DND-41 (cell line): ENCODE measurements at regions not wholly inside any gene's neighbourhood (a gene's known extent, or its start where the extent isn't known, plus 50 kb on each side); places are given as distances from the start of the nearest gene placed in this dataset.

ENCODE experiments used
- ATAC-seq: fragments of 200-7000 bp; cut with Tn5 transposase; 3 replicates; pipeline ENCODE4 v1.9.1; 2021; ENCODE audit warnings: low read depth; ENCODE audit not compliant: insufficient read depth
- DNase-seq: peaks from one replicate; pipeline ENCODE4 v3.0.0-alpha.2; 2020
- H2AFZ ChIP-seq: 2 replicates; pipeline ENCODE4 v1.6.0; 2012; ENCODE audit warnings: low read depth, low read length
- H3K27ac ChIP-seq: 2 replicates; pipeline ENCODE4 v1.5.1; 2012; ENCODE audit warnings: low read length, inconsistent platforms
- H3K27me3 ChIP-seq: fragments of 200-600 bp; sonication (generic); 2 replicates; pipeline ENCODE4 v1.6.0; 2012; ENCODE audit warnings: low read length, mild to moderate bottlenecking, inconsistent platforms; ENCODE audit not compliant: insufficient read depth, poor library complexity
- H3K36me3 ChIP-seq: 2 replicates; pipeline ENCODE4 v1.5.1; 2012; ENCODE audit warnings: low read length, inconsistent platforms; ENCODE audit not compliant: insufficient read depth
- H3K4me1 ChIP-seq: 2 replicates; pipeline ENCODE4 v1.5.1; 2012; ENCODE audit warnings: mild to moderate bottlenecking, low read length; ENCODE audit not compliant: insufficient read depth
- H3K4me2 ChIP-seq: 2 replicates; pipeline ENCODE4 v1.6.0; 2012; ENCODE audit warnings: mild to moderate bottlenecking, moderate library complexity, low read length, inconsistent platforms; ENCODE audit not compliant: insufficient read depth
- H3K4me3 ChIP-seq, 2 experiments: fragments of 200-600 bp in 1 of 2; shearing (Covaris generic) in 1 of 2; 2 replicates each; pipeline ENCODE4 v1.5.1; 2012 to 2016; ENCODE audit warnings: inconsistent platforms in 2 of 2, low read length in 2 of 2, mild to moderate bottlenecking in 2 of 2, low read depth in 1 of 2, moderate library complexity in 1 of 2
- H3K79me2 ChIP-seq: 2 replicates; pipeline ENCODE4 v1.6.0; 2012; ENCODE audit warnings: low read length, inconsistent platforms; ENCODE audit not compliant: insufficient read depth
- H3K9ac ChIP-seq: 2 replicates; pipeline ENCODE4 v1.6.0; 2012; ENCODE audit warnings: low read depth, mild to moderate bottlenecking, inconsistent platforms, low read length, moderate library complexity
- H3K9me3 ChIP-seq: 2 replicates; pipeline ENCODE4 v1.5.1; 2012; ENCODE audit warnings: low read length, moderate library complexity, mild to moderate bottlenecking, inconsistent platforms; ENCODE audit not compliant: insufficient read depth, severe bottlenecking
- H4K20me1 ChIP-seq: 2 replicates; pipeline ENCODE4 v1.6.0; 2012; ENCODE audit warnings: low read length; ENCODE audit not compliant: insufficient read depth
- EZH2 ChIP-seq: IDR thresholded peaks from 3 replicates; pipeline ENCODE4 v1.6.1; 2012; ENCODE audit warnings: borderline replicate concordance, low read depth, mild to moderate bottlenecking, moderate library complexity, low read length, inconsistent platforms; ENCODE audit not compliant: severe bottlenecking
- TF ChIP-seq, protein P1 (sequence below): IDR thresholded peaks from 2 replicates; pipeline ENCODE4 v1.5.1; 2012; ENCODE audit warnings: borderline replicate concordance, low read length, moderate library complexity, mild to moderate bottlenecking; ENCODE audit not compliant: poor library complexity, severe bottlenecking; ENCODE audit errors: extremely low read depth

DNA sequence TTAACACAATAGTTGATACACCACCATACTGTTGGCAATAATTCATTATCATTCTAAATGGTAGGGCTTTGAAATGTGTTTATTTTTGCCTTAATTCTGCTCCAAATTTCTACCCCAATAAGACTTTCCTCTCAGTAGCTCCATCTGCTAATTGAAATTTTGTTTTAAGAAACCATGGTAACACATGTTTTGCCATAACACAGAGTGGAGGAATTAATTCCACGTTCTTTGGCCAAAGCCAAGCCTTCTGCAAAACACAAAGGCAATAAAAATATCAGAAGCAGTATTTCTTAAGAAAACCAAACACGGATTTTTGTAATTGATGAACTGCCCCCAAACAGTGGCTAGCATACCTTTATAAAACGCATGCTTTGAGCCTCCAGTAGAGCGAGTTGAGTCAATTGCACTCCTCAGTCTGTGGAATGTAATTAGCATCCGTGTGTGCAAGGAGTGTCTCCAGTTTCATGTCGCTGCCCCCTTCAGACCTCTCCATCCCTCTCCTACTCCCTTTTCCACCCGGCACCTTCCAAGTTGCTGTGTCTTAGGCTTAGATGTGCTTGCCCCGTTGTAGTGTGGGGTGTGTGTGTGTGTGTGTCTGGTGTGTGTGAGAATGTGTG lies 58.2 kb upstream of the CKS2 start:
- no peak for DNase-seq

DNA sequence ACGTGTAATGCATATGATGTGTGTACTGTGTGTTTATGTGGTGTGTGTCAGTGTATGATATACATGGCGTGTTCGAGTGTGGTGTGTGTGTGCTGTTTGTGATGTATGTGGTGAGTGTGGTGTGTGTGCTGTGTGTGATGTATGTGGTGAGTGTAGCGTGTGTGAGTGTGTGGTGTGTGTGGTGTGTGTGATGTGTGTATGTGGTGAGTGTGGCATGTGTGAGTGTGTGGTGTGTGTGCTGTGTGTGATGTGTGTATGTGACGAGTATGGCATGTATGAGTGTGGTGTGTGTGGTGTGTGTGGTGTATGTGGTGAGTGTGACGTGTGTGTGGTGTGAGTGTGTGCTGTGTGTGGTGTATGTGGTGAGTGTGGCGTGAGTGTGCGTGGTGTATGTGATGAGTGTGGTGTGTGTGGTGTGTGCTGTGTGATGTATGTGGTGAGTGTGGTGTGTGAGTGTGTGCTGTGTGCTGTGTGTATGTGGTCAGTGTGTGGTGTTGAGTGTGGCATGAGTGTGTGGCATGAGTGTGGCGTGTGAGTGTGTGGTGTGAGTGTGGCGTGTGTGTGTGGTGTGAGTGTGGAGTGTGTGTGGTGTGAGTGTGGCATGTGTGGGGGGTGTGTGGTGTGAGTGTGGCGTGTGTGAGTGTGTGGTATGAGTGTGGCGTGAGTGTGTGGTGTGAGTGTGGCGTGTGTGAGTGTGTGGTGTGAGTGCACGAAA lies 56.8 kb upstream of the CKS2 start:
- no peaks in the 10 kb centered on the region for H4K20me1 ChIP-seq
- no peak for TF ChIP-seq EZH2
- TF ChIP-seq, protein P1, sequence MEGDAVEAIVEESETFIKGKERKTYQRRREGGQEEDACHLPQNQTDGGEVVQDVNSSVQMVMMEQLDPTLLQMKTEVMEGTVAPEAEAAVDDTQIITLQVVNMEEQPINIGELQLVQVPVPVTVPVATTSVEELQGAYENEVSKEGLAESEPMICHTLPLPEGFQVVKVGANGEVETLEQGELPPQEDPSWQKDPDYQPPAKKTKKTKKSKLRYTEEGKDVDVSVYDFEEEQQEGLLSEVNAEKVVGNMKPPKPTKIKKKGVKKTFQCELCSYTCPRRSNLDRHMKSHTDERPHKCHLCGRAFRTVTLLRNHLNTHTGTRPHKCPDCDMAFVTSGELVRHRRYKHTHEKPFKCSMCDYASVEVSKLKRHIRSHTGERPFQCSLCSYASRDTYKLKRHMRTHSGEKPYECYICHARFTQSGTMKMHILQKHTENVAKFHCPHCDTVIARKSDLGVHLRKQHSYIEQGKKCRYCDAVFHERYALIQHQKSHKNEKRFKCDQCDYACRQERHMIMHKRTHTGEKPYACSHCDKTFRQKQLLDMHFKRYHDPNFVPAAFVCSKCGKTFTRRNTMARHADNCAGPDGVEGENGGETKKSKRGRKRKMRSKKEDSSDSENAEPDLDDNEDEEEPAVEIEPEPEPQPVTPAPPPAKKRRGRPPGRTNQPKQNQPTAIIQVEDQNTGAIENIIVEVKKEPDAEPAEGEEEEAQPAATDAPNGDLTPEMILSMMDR, result no peak
- no peaks in the 10 kb centered on the region for H3K9me3 ChIP-seq
- H3K9ac ChIP-seq, result no peak overlapping the region
- no peak overlapping the region for H3K4me2 ChIP-seq
- H3K79me2 ChIP-seq, result no peaks in the 10 kb centered on the region
- no peaks in the 10 kb centered on the region for H3K36me3 ChIP-seq
- H3K27me3 ChIP-seq, result no peaks in the 10 kb centered on the region
- no peak overlapping the region for H3K27ac ChIP-seq
- no peak overlapping the region for H3K4me3 ChIP-seq
- DNase-seq (no peak), ATAC-seq (no peak)
- no peak overlapping the region for H2AFZ ChIP-seq
- H3K4me1 ChIP-seq, result no peaks in the 10 kb centered on the region

More for the DNA sequence above, 58.2 kb upstream of the CKS2 start:
- TF ChIP-seq, protein P1, result no peak
- TF ChIP-seq EZH2, result no peak
- H3K9ac ChIP-seq, result no peak overlapping the region
- no peak overlapping the region for H2AFZ ChIP-seq
- no peak for ATAC-seq
- no peaks in the 10 kb centered on the region for H3K4me1 ChIP-seq
- no peaks in the 10 kb centered on the region for H3K79me2 ChIP-seq
- no peak overlapping the region for H3K27ac ChIP-seq
- no peaks in the 10 kb centered on the region for H3K36me3 ChIP-seq
- H3K4me3 ChIP-seq, result no peak overlapping the region
- no peak overlapping the region for H3K4me2 ChIP-seq
- H3K9me3 ChIP-seq, result no peaks in the 10 kb centered on the region
- H3K27me3 ChIP-seq, result no peaks in the 10 kb centered on the region
- H4K20me1 ChIP-seq, result no peaks in the 10 kb centered on the region

DNA sequence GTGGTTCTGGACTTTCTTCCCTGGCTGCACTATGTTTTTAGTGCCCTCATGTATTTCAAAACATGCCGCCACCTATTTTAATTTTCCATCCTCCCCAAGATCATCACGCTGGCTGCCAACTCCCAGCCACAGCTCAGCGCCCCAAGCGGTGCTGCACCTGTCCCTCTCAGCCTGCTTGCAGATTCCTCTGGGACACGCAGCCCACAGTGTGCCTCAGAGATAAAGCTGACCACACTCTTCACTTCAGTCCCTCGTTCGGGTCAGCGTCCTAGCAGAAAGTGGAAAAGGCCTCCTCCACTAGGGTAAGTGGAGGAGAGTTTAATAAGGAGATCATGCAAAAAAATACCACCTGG lies 56.2 kb upstream of the CKS2 start:
- ATAC-seq (peak; percentile 31; the same call in 1 of the 3 replicates), DNase-seq (no peak)
- H4K20me1 ChIP-seq, result no peaks in the 10 kb centered on the region
- H3K4me3 ChIP-seq, result no peak overlapping the region
- no peaks in the 10 kb centered on the region for H3K4me1 ChIP-seq
- H3K9ac ChIP-seq, result no peak overlapping the region
- H3K9me3 ChIP-seq, result no peaks in the 10 kb centered on the region
- no peaks in the 10 kb centered on the region for H3K79me2 ChIP-seq
- H3K27ac ChIP-seq, result no peak overlapping the region
- TF ChIP-seq, protein P1, result no peak
- no peak for TF ChIP-seq EZH2
- H3K36me3 ChIP-seq, result no peaks in the 10 kb centered on the region
- no peak overlapping the region for H2AFZ ChIP-seq
- no peak overlapping the region for H3K4me2 ChIP-seq
- H3K27me3 ChIP-seq, result no peaks in the 10 kb centered on the region
